Memory B cell (primary cell): ENCODE measurements at regions not wholly inside any gene's neighbourhood (a gene's known extent, or its start where the extent isn't known, plus 50 kb on each side); places are given as distances from the start of the nearest gene placed in this dataset.

Source experiments
- ATAC-seq: fragments of 150-1000 bp; cut with Tn5 transposase; 2 replicates; pipeline ENCODE4 v1.10.0; 2021; ENCODE audit warnings: low read depth, mild to moderate bottlenecking, moderate library complexity
- DNase-seq, 2 donors: peaks; one replicate each; pipeline ENCODE4 v3.0.0; 2022; ENCODE audit warnings: low spot score in 2 of 2
- H3K27ac Mint-ChIP-seq: one replicate; pipeline ENCODE4 v1.8.0; 2022; ENCODE audit warnings: mild to moderate bottlenecking, moderate library complexity, mixed read lengths
- H3K27me3 Mint-ChIP-seq: one replicate; pipeline ENCODE4 v1.8.0; 2022; ENCODE audit warnings: mixed read lengths
- H3K36me3 Mint-ChIP-seq: one replicate; pipeline ENCODE4 v1.8.0; 2022; ENCODE audit warnings: mild to moderate bottlenecking, mixed read lengths
- H3K4me1 Mint-ChIP-seq: one replicate; pipeline ENCODE4 v1.8.0; 2022; ENCODE audit warnings: mixed read lengths
- H3K4me3 Mint-ChIP-seq: one replicate; pipeline ENCODE4 v1.8.0; 2022; ENCODE audit warnings: mild to moderate bottlenecking, moderate library complexity, mixed read lengths
- H3K9me3 Mint-ChIP-seq: one replicate; pipeline ENCODE4 v1.8.0; 2022; ENCODE audit warnings: mixed read lengths

- peak overlapping the region; percentile 21 for H3K27ac Mint-ChIP-seq
- peak overlapping the region; percentile 53 for H3K4me3 Mint-ChIP-seq
- peak; percentile 50 for ATAC-seq
- peak; percentile 25 to 29 for DNase-seq
- H3K9me3 Mint-ChIP-seq: peaks cover 1% of the 10 kb centered on the region
- no peaks in the 10 kb centered on the region for H3K27me3 Mint-ChIP-seq
- H3K36me3 Mint-ChIP-seq: no peaks in the 10 kb centered on the region
- H3K4me1 Mint-ChIP-seq: peaks cover 50% of the 10 kb centered on the region
Observed at GRCh38 chr5:173786286-173787187, 101.6 kb upstream of the CPEB4 start.

DNA sequence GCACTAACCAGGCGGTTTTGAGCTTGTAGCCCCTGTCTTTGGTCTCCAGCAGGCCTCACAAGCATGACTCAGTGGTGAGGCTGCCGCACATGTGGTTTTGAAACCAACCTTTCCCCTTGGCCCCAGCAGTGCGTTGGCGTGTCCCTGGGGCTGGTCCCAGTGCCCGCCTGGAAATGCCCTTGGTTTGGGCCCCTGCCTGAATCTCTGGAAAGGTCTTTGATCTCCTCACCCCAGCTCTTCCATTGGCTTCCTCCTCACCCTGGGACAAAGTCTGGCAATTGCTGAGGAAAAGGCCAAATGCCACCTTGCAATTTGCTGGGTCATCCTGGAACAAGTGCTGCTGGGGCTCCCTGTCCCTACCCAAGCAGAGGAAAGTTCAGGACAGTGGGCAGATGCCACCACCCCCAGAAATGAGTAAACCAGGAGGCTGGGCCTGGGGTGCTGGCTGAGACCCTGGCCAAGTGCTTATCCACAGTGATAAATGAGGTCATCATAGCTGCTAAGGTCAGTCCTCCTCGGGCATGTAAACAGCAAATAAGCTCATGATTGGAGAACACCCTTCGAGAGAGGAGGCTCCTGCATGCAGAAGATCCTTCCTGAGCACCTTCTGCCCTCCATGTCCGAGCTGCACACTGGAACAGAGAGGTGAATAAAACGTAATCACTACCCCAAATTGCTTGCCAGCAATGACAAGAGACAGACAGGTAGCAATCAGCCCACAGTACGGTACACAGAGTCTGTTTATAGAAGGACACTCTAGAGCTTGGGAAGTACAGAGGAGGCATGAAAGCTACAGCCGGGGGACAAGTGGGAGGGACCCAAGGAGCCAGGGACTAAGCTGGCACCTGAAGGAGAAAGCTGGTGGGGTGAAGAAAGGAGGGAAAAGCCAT, 98.9 kb upstream of the CPEB4 start:
- DNase-seq (no peak), ATAC-seq (no peak)
- H3K27me3 Mint-ChIP-seq: no peaks in the 10 kb centered on the region
- H3K4me3 Mint-ChIP-seq: no peak overlapping the region
- H3K9me3 Mint-ChIP-seq: no peaks in the 10 kb centered on the region
- H3K4me1 Mint-ChIP-seq: peaks cover 39% of the 10 kb centered on the region
- H3K36me3 Mint-ChIP-seq: no peaks in the 10 kb centered on the region
- H3K27ac Mint-ChIP-seq: no peak overlapping the region

- no peaks in the 10 kb centered on the region for H3K27me3 Mint-ChIP-seq
- H3K36me3 Mint-ChIP-seq: no peaks in the 10 kb centered on the region
- no peak for DNase-seq
Observed at GRCh38 chr5:173790177-173790719, 97.9 kb upstream of the CPEB4 start.

GRCh38 chr5:173790836-173791546, 97.2 kb upstream of the CPEB4 start:
- H3K27ac Mint-ChIP-seq: no peak overlapping the region
- no peak overlapping the region for H3K4me3 Mint-ChIP-seq
- ATAC-seq (no peak), DNase-seq (no peak)
- H3K4me1 Mint-ChIP-seq: peaks cover 34% of the 10 kb centered on the region
- no peaks in the 10 kb centered on the region for H3K27me3 Mint-ChIP-seq
- H3K36me3 Mint-ChIP-seq: no peaks in the 10 kb centered on the region
- no peaks in the 10 kb centered on the region for H3K9me3 Mint-ChIP-seq

More at GRCh38 chr5:173790177-173790719, 97.9 kb upstream of the CPEB4 start:
- H3K27ac Mint-ChIP-seq: no peak overlapping the region
- no peaks in the 10 kb centered on the region for H3K9me3 Mint-ChIP-seq
- no peak for ATAC-seq
- peaks cover 40% of the 10 kb centered on the region for H3K4me1 Mint-ChIP-seq
- no peak overlapping the region for H3K4me3 Mint-ChIP-seq

- DNase-seq (no peak), ATAC-seq (no peak)
- Mint-ChIP-seq H3K27ac (no peak overlapping the region), H3K4me1 (peaks cover 25% of the 10 kb centered on the region), H3K9me3 (no peaks in the 10 kb centered on the region), H3K4me3 (no peak overlapping the region), H3K36me3 (no peaks in the 10 kb centered on the region), H3K27me3 (no peaks in the 10 kb centered on the region)
Observed at GRCh38 chr5:173791878-173792277, 96.3 kb upstream of the CPEB4 start.

DNA sequence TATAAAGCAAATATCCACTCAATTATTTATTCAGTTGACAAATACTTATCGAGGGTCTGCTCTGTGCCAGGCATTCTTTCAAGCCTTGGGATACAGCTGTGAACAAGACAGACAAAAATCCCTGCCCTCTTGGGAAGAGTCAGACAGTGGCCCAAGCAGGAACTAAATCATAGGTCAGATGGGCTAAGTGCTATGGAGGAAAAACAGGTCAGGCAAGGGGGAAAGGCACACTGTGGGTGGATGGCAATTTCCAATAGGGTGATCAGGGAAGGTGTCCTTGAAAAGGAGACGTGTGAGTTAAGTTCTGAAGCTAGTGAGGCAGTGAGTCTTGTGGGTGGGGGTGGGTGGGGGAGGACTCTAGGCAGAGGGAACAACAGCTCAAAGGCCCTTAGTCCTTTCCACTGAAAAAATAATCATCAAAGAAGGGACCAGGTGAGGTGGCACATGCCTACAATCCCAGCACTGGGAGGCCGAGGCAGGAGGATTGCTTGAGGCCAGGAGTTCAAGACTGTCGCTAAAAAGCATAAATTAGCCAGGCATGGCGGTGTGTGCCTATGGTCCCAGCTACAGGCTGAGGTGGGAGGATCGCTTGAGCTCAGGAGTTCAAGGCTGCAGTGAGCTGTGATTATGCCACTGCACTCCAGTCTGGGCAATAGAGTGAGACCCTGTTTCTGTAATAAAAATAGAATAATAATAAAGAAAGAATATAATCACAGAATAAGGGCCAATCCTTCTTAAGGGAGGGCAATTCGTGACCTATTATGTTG, 95.2 kb upstream of the CPEB4 start:
- Mint-ChIP-seq H3K36me3 (no peaks in the 10 kb centered on the region), H3K27ac (peak overlapping the region; percentile 19), H3K4me1 (peaks cover 15% of the 10 kb centered on the region), H3K27me3 (no peaks in the 10 kb centered on the region), H3K4me3 (no peak overlapping the region), H3K9me3 (no peaks in the 10 kb centered on the region)
- DNase-seq (no peak), ATAC-seq (no peak)

GRCh38 chr5:173793648-173794548, 94.3 kb upstream of the CPEB4 start:
- ATAC-seq: no peak
- Mint-ChIP-seq H3K4me1 (peaks cover 21% of the 10 kb centered on the region), H3K27me3 (no peaks in the 10 kb centered on the region), H3K4me3 (no peak overlapping the region), H3K9me3 (no peaks in the 10 kb centered on the region), H3K36me3 (no peaks in the 10 kb centered on the region), H3K27ac (no peak overlapping the region)
- no peak for DNase-seq

- DNase-seq (no peak), ATAC-seq (no peak)
- H3K36me3 Mint-ChIP-seq: no peaks in the 10 kb centered on the region
- H3K9me3 Mint-ChIP-seq: no peaks in the 10 kb centered on the region
- H3K4me1 Mint-ChIP-seq: peaks cover 19% of the 10 kb centered on the region
- H3K27ac Mint-ChIP-seq: no peak overlapping the region
- H3K4me3 Mint-ChIP-seq: no peak overlapping the region
- no peaks in the 10 kb centered on the region for H3K27me3 Mint-ChIP-seq
Observed at GRCh38 chr5:173794901-173795416, 93.2 kb upstream of the CPEB4 start.

GRCh38 chr5:173795601-173796000, 92.5 kb upstream of the CPEB4 start:
- Mint-ChIP-seq H3K27me3 (no peaks in the 10 kb centered on the region), H3K36me3 (no peaks in the 10 kb centered on the region), H3K4me1 (peaks cover 18% of the 10 kb centered on the region), H3K9me3 (no peaks in the 10 kb centered on the region), H3K4me3 (no peak overlapping the region), H3K27ac (no peak overlapping the region)
- ATAC-seq (no peak), DNase-seq (no peak)

- DNase-seq: no peak
- Mint-ChIP-seq H3K4me3 (no peak overlapping the region), H3K4me1 (peaks cover 17% of the 10 kb centered on the region), H3K36me3 (no peaks in the 10 kb centered on the region), H3K9me3 (no peaks in the 10 kb centered on the region), H3K27ac (no peak overlapping the region), H3K27me3 (no peaks in the 10 kb centered on the region)
- no peak for ATAC-seq
Observed at GRCh38 chr5:173796721-173797495, 91.2 kb upstream of the CPEB4 start.

DNA sequence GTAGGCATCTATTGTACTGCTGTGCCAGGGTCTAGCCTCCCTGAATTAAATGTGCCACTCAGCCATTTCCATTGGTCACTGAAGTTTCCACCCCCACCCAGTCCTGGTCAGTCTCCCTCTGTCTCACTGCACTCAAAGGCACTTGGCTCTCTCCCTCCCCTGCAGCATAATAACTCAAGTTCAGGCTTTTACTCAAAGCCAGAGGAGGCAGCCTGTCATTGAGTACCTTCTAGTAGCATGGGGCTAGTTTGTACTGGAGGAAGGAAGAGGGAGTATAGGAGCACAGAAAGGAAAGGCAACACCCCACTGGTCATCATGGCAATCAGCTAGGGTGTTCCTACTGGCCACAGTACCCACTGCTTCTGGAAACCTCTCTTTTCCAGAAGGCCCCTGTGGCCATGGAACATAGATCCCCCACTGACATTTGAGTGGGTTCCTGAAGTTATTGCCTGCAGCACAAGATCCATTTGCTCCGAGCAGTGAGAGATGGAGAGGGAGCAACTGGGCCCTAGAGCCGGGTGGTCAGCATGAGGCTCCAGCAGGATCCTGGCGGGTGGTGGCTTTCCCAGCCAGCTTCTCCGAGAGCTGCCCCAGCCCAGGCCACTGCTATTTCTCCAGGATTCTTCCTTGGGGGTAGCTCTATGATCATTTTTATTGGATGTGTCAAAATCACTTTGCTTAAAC, 89.9 kb upstream of the CPEB4 start:
- no peak for DNase-seq
- Mint-ChIP-seq H3K27me3 (no peaks in the 10 kb centered on the region), H3K27ac (no peak overlapping the region), H3K9me3 (no peaks in the 10 kb centered on the region), H3K36me3 (no peaks in the 10 kb centered on the region), H3K4me3 (no peak overlapping the region), H3K4me1 (peaks cover 15% of the 10 kb centered on the region)
- ATAC-seq: no peak
